ENCODE measurements at regions not wholly inside any gene's neighbourhood (a gene's known extent, or its start where the extent isn't known, plus 50 kb on each side); places are given as distances from the start of the nearest gene placed in this dataset.

- DNase-seq, result peak; percentile 9 to 16 (median 10)
- no peaks in the 10 kb centered on the region for H3K36me3 Mint-ChIP-seq
- peaks cover 0 to 3% (median 0%) of the 10 kb centered on the region in 3 donors for H3K27me3 Mint-ChIP-seq (ENCODE audit: low read depth in 3 of 3)
- H3K27ac Mint-ChIP-seq, result no peak overlapping the region
- no peaks in the 10 kb centered on the region for H3K9me3 Mint-ChIP-seq
- H3K4me1 Mint-ChIP-seq, result no peaks in the 10 kb centered on the region
- H3K4me3 Mint-ChIP-seq, result no peak overlapping the region
Observed at GRCh38 chrX:10722851-10723250, 102.5 kb upstream of the MID1 start.

GRCh38 chrX:10725071-10725470 is 104.7 kb upstream of the MID1 start:
- Mint-ChIP-seq H3K27me3 (ENCODE audit: low read depth in 3 of 3) (peaks cover 0 to 3% (median 0%) of the 10 kb centered on the region in 3 donors), H3K4me3 (no peak overlapping the region), H3K27ac (no peak overlapping the region), H3K4me1 (no peaks in the 10 kb centered on the region), H3K36me3 (no peaks in the 10 kb centered on the region), H3K9me3 (no peaks in the 10 kb centered on the region)
- no peak for DNase-seq

- H3K9me3 Mint-ChIP-seq, result no peaks in the 10 kb centered on the region
- DNase-seq, result no peak
- H3K4me3 Mint-ChIP-seq, result no peak overlapping the region
- peaks cover 0 to 3% (median 0%) of the 10 kb centered on the region in 3 donors for H3K27me3 Mint-ChIP-seq (ENCODE audit: low read depth in 3 of 3)
- no peaks in the 10 kb centered on the region for H3K36me3 Mint-ChIP-seq
- H3K27ac Mint-ChIP-seq, result no peak overlapping the region
- H3K4me1 Mint-ChIP-seq, result no peaks in the 10 kb centered on the region
Observed at GRCh38 chrX:10726647-10727046, 106.3 kb upstream of the MID1 start.

GRCh38 chrX:10728806-10729389 is 108.5 kb upstream of the MID1 start:
- no peaks in the 10 kb centered on the region for H3K4me1 Mint-ChIP-seq
- peaks cover 0 to 2% (median 0%) of the 10 kb centered on the region in 3 donors for H3K27me3 Mint-ChIP-seq (ENCODE audit: low read depth in 3 of 3)
- H3K27ac Mint-ChIP-seq, result no peak overlapping the region
- no peak for DNase-seq
- no peaks in the 10 kb centered on the region for H3K36me3 Mint-ChIP-seq
- no peaks in the 10 kb centered on the region for H3K9me3 Mint-ChIP-seq
- H3K4me3 Mint-ChIP-seq, result no peak overlapping the region

- H3K4me1 Mint-ChIP-seq, result no peaks in the 10 kb centered on the region
- H3K4me3 Mint-ChIP-seq, result no peak overlapping the region
- H3K27ac Mint-ChIP-seq, result no peak overlapping the region
- H3K27me3 Mint-ChIP-seq (ENCODE audit: low read depth in 3 of 3), result peaks cover 0 to 4% (median 0%) of the 10 kb centered on the region in 3 donors
- no peak for DNase-seq
- H3K9me3 Mint-ChIP-seq, result peaks cover 0 to 2% (median 0%) of the 10 kb centered on the region in 6 donors
- no peaks in the 10 kb centered on the region for H3K36me3 Mint-ChIP-seq
Observed at GRCh38 chrX:10739426-10739825, 119.0 kb upstream of the MID1 start.

- H3K4me3 Mint-ChIP-seq, result no peak overlapping the region
- peaks cover 0 to 2% (median 2%) of the 10 kb centered on the region in 3 donors for H3K27me3 Mint-ChIP-seq (ENCODE audit: low read depth in 3 of 3)
- no peaks in the 10 kb centered on the region for H3K4me1 Mint-ChIP-seq
- no peaks in the 10 kb centered on the region for H3K36me3 Mint-ChIP-seq
- H3K27ac Mint-ChIP-seq, result no peak overlapping the region
- H3K9me3 Mint-ChIP-seq, result peaks cover 0 to 5% (median 0%) of the 10 kb centered on the region in 6 donors
- DNase-seq, result no peak
Observed at GRCh38 chrX:10741003-10741402, 120.6 kb upstream of the MID1 start.

GRCh38 chrX:10741550-10741949 is 121.2 kb upstream of the MID1 start:
- H3K4me1 Mint-ChIP-seq, result no peaks in the 10 kb centered on the region
- H3K9me3 Mint-ChIP-seq, result peaks cover 0 to 5% (median 0%) of the 10 kb centered on the region in 6 donors
- no peak for DNase-seq
- peaks cover 0 to 2% (median 2%) of the 10 kb centered on the region in 3 donors for H3K27me3 Mint-ChIP-seq (ENCODE audit: low read depth in 3 of 3)
- no peaks in the 10 kb centered on the region for H3K36me3 Mint-ChIP-seq
- no peak overlapping the region for H3K27ac Mint-ChIP-seq
- H3K4me3 Mint-ChIP-seq, result no peak overlapping the region

GRCh38 chrX:10743476-10743875 is 123.1 kb upstream of the MID1 start:
- no peak for DNase-seq
- peaks cover 0 to 6% (median 4%) of the 10 kb centered on the region in 3 donors for H3K27me3 Mint-ChIP-seq (ENCODE audit: low read depth in 3 of 3)
- no peak overlapping the region for H3K27ac Mint-ChIP-seq
- no peak overlapping the region for H3K4me3 Mint-ChIP-seq
- H3K36me3 Mint-ChIP-seq, result no peaks in the 10 kb centered on the region
- peaks cover 0 to 5% (median 0%) of the 10 kb centered on the region in 6 donors for H3K9me3 Mint-ChIP-seq
- H3K4me1 Mint-ChIP-seq, result no peaks in the 10 kb centered on the region

- Mint-ChIP-seq H3K36me3 (no peaks in the 10 kb centered on the region), H3K27me3 (ENCODE audit: low read depth in 3 of 3) (peaks cover 1 to 7% (median 4%) of the 10 kb centered on the region in 3 donors), H3K4me3 (no peak overlapping the region)
Observed at GRCh38 chrX:10744007-10744406, 123.6 kb upstream of the MID1 start.

GRCh38 chrX:10747975-10748374 is 127.6 kb upstream of the MID1 start:
- Mint-ChIP-seq H3K4me1 (no peaks in the 10 kb centered on the region), H3K4me3 (no peak overlapping the region), H3K36me3 (no peaks in the 10 kb centered on the region), H3K9me3 (peaks cover 0 to 8% (median 0%) of the 10 kb centered on the region in 6 donors), H3K27me3 (ENCODE audit: low read depth in 3 of 3) (peaks cover 2 to 9% (median 4%) of the 10 kb centered on the region in 3 donors), H3K27ac (no peak overlapping the region)
- no peak for DNase-seq

More at GRCh38 chrX:10744007-10744406, 123.6 kb upstream of the MID1 start:
- H3K9me3 Mint-ChIP-seq, result peaks cover 0 to 5% (median 0%) of the 10 kb centered on the region in 6 donors
- no peaks in the 10 kb centered on the region for H3K4me1 Mint-ChIP-seq
- no peak overlapping the region for H3K27ac Mint-ChIP-seq
- DNase-seq, result no peak

- H3K36me3 Mint-ChIP-seq, result no peaks in the 10 kb centered on the region
- no peak for DNase-seq
- no peaks in the 10 kb centered on the region for H3K4me1 Mint-ChIP-seq
- peaks cover 2 to 9% (median 4%) of the 10 kb centered on the region in 3 donors for H3K27me3 Mint-ChIP-seq (ENCODE audit: low read depth in 3 of 3)
- no peak overlapping the region for H3K4me3 Mint-ChIP-seq
- H3K27ac Mint-ChIP-seq, result no peak overlapping the region
- H3K9me3 Mint-ChIP-seq, result peaks cover 0 to 8% (median 0%) of the 10 kb centered on the region in 6 donors
Observed at GRCh38 chrX:10749113-10749512, 128.7 kb upstream of the MID1 start.

- no peak for DNase-seq
- peaks cover 0 to 6% (median 0%) of the 10 kb centered on the region in 6 donors for H3K9me3 Mint-ChIP-seq
- peaks cover 4 to 8% (median 5%) of the 10 kb centered on the region in 3 donors for H3K27me3 Mint-ChIP-seq (ENCODE audit: low read depth in 3 of 3)
- H3K4me3 Mint-ChIP-seq, result no peak overlapping the region
- H3K36me3 Mint-ChIP-seq, result no peaks in the 10 kb centered on the region
- no peak overlapping the region for H3K27ac Mint-ChIP-seq
- no peaks in the 10 kb centered on the region for H3K4me1 Mint-ChIP-seq
Observed at GRCh38 chrX:10750581-10750980, 130.2 kb upstream of the MID1 start.

GRCh38 chrX:10753116-10753515 is 132.7 kb upstream of the MID1 start:
- H3K36me3 Mint-ChIP-seq, result no peaks in the 10 kb centered on the region
- DNase-seq, result no peak
- peaks cover 0 to 4% (median 0%) of the 10 kb centered on the region in 6 donors for H3K9me3 Mint-ChIP-seq
- H3K27ac Mint-ChIP-seq, result no peak overlapping the region
- H3K27me3 Mint-ChIP-seq (ENCODE audit: low read depth in 3 of 3), result peaks cover 1 to 6% (median 5%) of the 10 kb centered on the region in 3 donors
- no peak overlapping the region for H3K4me3 Mint-ChIP-seq
- no peaks in the 10 kb centered on the region for H3K4me1 Mint-ChIP-seq

GRCh38 chrX:10754445-10754844 is 134.1 kb upstream of the MID1 start:
- no peaks in the 10 kb centered on the region for H3K36me3 Mint-ChIP-seq
- H3K4me3 Mint-ChIP-seq, result no peak overlapping the region
- peaks cover 0 to 4% (median 0%) of the 10 kb centered on the region in 6 donors for H3K9me3 Mint-ChIP-seq
- DNase-seq, result no peak
- H3K27me3 Mint-ChIP-seq (ENCODE audit: low read depth in 3 of 3), result peaks cover 3 to 4% (median 4%) of the 10 kb centered on the region in 3 donors
- no peak overlapping the region for H3K27ac Mint-ChIP-seq
- H3K4me1 Mint-ChIP-seq, result no peaks in the 10 kb centered on the region
